ENCODE measurements at regions not wholly inside any gene's neighbourhood (a gene's known extent, or its start where the extent isn't known, plus 50 kb on each side); places are given as distances from the start of the nearest gene placed in this dataset.
A peak's percentile ranks its signal among the peaks of the same experiment; 100 is the strongest.
"Not testable (repeated sequence)": the region's sequence is repeated elsewhere in the genome, so short reads cannot be mapped to it uniquely, and the experiment has no call there.

DNA sequence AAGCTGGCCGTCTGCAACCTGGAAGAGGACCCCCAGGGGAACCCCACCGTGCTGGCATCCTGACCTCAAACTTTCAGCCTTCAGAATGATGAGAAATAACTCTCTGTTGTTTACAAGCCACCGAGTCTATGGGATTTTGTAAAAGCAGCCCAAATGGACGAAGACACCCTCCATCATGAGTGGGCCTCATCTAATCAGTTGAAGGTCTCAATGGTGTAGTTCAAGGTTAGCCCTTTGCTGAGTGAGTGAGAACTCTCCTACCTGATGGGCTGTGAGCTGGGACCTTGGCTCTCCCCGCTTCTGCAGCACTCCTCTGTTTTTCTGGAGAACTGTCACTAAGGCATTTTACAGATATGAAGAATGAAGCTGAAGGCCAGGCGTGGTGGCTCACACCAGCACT is 325.9 kb upstream of the TNRC6C start:
- DNase-seq (ENCODE audit: low spot score), result no peak
- in situ Hi-C loops (cut with MboI; ENCODE audit: low pct_unique_long_range_greater_than_20kb, low sequenced_read_pairs, unreplicated experiment), result no loop called here
- TF ChIP-seq, protein P1, sequence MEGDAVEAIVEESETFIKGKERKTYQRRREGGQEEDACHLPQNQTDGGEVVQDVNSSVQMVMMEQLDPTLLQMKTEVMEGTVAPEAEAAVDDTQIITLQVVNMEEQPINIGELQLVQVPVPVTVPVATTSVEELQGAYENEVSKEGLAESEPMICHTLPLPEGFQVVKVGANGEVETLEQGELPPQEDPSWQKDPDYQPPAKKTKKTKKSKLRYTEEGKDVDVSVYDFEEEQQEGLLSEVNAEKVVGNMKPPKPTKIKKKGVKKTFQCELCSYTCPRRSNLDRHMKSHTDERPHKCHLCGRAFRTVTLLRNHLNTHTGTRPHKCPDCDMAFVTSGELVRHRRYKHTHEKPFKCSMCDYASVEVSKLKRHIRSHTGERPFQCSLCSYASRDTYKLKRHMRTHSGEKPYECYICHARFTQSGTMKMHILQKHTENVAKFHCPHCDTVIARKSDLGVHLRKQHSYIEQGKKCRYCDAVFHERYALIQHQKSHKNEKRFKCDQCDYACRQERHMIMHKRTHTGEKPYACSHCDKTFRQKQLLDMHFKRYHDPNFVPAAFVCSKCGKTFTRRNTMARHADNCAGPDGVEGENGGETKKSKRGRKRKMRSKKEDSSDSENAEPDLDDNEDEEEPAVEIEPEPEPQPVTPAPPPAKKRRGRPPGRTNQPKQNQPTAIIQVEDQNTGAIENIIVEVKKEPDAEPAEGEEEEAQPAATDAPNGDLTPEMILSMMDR (IDR thresholded peaks at IDR 0.05; ENCODE audit: extremely low read depth, insufficient read depth, missing control alignments), result no peak

DNA sequence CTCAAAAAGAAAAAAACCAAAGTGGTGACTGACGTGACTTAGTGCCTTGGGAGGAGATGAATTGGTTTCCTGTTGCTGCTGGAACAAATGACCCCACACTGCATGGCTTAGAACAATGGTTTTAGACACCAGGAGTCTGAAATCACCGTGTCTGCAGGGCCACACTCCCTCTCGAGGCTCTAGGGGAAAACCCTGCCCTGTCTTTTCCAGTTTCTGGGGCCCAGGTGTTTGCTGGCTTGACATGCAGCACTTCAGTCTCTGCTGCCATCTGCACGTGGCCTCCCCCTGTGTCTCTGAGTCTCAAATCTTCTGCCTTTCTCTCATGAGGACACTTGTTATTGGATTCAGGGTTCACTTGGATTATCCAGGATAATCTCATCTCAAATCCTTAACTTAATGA is 323.8 kb upstream of the TNRC6C start:
- peak; percentile 74 for DNase-seq (ENCODE audit: low spot score)
- in situ Hi-C loops (cut with MboI; ENCODE audit: low pct_unique_long_range_greater_than_20kb, low sequenced_read_pairs, unreplicated experiment), result no loop called here
- TF ChIP-seq, protein P1 (IDR thresholded peaks at IDR 0.05; ENCODE audit: extremely low read depth, insufficient read depth, missing control alignments), result peak; percentile 51

DNA sequence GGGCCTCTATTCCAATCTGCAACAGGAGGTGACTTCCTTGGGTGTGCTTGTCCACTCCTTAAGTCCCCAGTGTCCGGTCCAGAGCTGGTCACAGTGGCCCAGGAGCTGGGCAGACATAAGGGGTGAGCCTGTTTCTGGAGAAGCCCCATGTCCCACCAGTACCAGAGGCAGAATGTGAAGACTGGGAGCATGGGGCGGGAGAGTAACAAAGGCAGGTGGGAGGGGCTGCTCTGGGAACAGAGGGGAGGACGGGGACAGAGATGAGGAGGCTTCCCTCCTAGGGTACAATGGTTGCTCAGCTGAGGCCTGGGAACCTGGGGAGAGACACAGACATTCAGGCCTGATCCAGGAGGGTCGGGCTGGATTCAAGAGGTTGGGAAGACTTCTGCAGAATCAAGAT is 323.3 kb upstream of the TNRC6C start:
- DNase-seq (ENCODE audit: low spot score), result no peak
- TF ChIP-seq, protein P1 (IDR thresholded peaks at IDR 0.05; ENCODE audit: extremely low read depth, insufficient read depth, missing control alignments), result no peak
- in situ Hi-C loops (cut with MboI; ENCODE audit: low pct_unique_long_range_greater_than_20kb, low sequenced_read_pairs, unreplicated experiment), result no loop called here

DNA sequence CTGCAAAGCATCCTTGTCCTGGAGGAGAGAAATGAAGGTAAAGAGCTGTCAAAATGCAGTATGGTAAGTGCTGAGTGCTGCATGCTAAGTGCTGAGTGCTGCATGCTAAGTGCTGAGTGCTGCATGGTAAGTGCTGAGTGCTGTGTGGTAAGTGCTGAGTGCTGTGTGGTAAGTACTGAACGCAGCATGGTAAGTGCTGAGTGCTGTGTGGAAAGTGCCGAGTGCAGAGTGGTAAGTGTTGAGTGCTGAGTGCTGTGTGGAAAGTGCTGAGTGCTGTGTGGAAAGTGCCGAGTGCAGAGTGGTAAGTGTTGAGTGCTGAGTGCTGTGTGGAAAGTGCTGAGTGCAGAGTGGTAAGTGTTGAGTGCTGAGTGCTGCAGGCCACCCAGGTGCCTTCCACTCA is 322.7 kb upstream of the TNRC6C start:
- in situ Hi-C loops (cut with MboI; ENCODE audit: low pct_unique_long_range_greater_than_20kb, low sequenced_read_pairs, unreplicated experiment); DNase-seq (ENCODE audit: low spot score): not testable (repeated sequence)

DNA sequence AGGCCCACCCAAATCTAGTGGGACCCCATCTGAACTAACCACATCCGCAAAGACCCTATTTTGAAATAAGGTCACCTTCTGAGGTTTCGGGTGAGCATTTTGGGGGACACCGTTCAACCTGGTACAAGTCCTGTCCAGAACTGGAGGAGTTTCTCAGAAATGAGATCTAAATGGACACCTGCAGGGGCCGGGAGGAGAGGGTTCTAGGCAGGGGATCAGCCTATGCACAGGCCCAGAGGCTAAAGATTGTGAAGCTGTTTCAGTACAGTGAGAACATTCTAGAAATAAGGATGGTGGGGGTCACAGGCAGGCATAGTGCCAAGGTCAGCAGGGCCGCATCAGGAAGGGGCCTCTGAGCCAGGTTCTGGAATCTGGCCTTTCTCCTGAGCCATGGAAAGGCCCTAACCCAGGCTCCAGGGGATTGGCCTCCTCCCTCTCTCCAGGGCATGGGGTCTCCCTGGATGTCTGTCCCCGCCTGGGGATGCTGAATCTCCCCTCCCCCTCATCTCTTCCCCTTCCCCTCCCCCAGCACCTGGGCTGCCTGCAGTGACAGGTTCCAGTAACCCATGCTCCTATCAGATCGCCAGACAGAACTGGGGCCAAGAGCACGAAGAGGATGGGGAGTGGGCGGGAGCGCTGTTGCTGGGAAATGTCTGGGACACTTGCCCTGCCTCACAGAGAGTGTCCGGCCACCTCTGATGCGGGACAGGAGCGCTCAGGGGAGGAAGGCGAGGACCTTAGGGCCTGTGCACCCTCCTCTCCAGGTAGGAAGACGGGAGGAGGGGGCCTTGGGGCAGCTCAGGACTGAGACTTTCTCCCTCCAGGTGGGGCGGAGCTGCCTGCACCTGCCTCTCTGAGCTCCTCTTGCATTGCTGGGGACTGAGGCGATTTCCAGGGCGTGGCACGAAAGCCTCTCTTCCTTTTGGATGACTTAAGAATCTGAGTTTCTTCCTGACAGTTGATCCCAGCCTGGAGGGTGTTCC is 321.4 kb upstream of the TNRC6C start:
- TF ChIP-seq, protein P1 (IDR thresholded peaks at IDR 0.05; ENCODE audit: extremely low read depth, insufficient read depth, missing control alignments), result no peak
- in situ Hi-C loops (cut with MboI; ENCODE audit: low pct_unique_long_range_greater_than_20kb, low sequenced_read_pairs, unreplicated experiment), result no loop called here
- DNase-seq (ENCODE audit: low spot score), result no peak

DNA sequence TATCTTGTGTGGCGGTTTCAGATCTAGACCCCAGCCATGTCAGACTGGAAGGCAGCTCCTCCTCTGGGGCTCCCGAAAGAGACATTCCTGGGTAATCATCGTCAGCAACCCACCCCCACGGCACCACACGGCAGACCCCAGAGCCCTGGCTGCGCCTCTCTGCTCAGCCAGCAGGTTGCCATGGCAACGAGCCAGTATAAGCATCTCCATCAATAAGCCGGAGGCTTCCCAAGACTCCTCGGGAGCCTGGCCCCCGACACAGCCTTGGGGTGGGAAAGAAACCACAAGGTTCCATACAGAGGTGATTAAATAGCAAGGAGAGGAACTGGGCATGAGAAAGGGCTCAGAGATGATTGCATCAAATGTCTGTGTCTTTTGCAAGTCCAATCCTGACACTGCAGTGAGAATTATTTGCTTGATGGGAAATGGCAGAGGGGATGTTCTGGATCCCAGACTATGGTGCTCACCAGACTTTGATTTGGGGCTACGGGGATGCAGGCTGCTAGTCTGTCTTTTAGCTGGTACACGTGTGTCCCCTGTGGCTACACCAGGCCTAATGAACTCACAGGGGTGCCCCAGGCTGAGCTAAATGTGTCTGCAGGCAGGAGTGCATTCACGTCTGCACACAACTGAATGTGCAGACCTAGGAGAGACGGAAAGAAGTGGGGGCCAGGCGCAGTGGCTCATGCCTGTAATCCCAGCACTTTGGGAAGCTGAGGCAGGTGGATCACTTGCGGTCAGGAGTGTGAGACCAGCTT is 320.5 kb upstream of the TNRC6C start:
- no peak for DNase-seq (ENCODE audit: low spot score)
- TF ChIP-seq, protein P1 (IDR thresholded peaks at IDR 0.05; ENCODE audit: extremely low read depth, insufficient read depth, missing control alignments), result no peak
- in situ Hi-C loops (cut with MboI; ENCODE audit: low pct_unique_long_range_greater_than_20kb, low sequenced_read_pairs, unreplicated experiment), result no loop called here

DNA sequence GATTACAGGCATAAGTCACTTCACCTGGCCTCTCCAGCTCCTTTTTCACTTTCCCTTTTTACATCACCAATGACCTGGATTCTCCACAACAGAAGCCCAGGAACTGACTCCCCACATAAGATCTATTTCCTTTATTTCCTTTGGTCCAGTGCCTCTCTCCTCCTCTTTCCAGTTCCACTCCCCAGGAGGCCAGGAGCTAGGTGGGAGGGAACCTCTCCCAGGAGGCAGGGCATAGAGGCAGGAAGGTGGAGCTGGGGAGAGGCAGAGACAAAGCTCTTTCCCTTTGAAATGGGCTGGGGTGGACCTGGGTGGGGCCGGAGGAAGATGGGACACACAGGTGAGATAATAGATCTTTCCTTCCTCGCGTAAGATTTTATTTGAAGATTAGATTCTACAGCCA is 318.3 kb upstream of the TNRC6C start:
- in situ Hi-C loops (cut with MboI; ENCODE audit: low pct_unique_long_range_greater_than_20kb, low sequenced_read_pairs, unreplicated experiment), result no loop called here
- TF ChIP-seq, protein P1 (IDR thresholded peaks at IDR 0.05; ENCODE audit: extremely low read depth, insufficient read depth, missing control alignments), result no peak

More for the DNA sequence above, 318.3 kb upstream of the TNRC6C start:
- no peak for DNase-seq (ENCODE audit: low spot score)

Measured in GM13977 (cell line).